ENCODE measurements at regions not wholly inside any gene's neighbourhood (a gene's known extent, or its start where the extent isn't known, plus 50 kb on each side); places are given as distances from the start of the nearest gene placed in this dataset.

- TF ChIP-seq, protein P1, sequence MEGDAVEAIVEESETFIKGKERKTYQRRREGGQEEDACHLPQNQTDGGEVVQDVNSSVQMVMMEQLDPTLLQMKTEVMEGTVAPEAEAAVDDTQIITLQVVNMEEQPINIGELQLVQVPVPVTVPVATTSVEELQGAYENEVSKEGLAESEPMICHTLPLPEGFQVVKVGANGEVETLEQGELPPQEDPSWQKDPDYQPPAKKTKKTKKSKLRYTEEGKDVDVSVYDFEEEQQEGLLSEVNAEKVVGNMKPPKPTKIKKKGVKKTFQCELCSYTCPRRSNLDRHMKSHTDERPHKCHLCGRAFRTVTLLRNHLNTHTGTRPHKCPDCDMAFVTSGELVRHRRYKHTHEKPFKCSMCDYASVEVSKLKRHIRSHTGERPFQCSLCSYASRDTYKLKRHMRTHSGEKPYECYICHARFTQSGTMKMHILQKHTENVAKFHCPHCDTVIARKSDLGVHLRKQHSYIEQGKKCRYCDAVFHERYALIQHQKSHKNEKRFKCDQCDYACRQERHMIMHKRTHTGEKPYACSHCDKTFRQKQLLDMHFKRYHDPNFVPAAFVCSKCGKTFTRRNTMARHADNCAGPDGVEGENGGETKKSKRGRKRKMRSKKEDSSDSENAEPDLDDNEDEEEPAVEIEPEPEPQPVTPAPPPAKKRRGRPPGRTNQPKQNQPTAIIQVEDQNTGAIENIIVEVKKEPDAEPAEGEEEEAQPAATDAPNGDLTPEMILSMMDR (conservative IDR thresholded peaks at IDR 0.05; ENCODE audit: low read length): no peak
- TF ChIP-seq EZH2phosphoT487 (IDR thresholded peaks at IDR 0.05; ENCODE audit: borderline replicate concordance): no peak
These were observed 503.5 kb downstream of the PCNX1 start for GRCh38 chr14:71410578-71411284.

All from Loucy (cell line).